WTC11 (cell line): ENCODE measurements at regions not wholly inside any gene's neighbourhood (a gene's known extent, or its start where the extent isn't known, plus 50 kb on each side); places are given as distances from the start of the nearest gene placed in this dataset.

Experiments used
- ATAC-seq: fragments of 200-7000 bp; cut with Tn5 transposase; 2 replicates; pipeline ENCODE4 v1.10.0; 2021; ENCODE audit warnings: mild to moderate bottlenecking, moderate library complexity
- CTCF ChIA-PET: fragments of 300-600 bp; sonication (Branson Sonifier 250); formaldehyde crosslinking; loops from one replicate; lab custom pipeline; 2021; ENCODE audit warnings: antibody characterized with exemption; lab: Charles Lee
- POLR2A ChIA-PET: fragments of 350-600 bp; sonication (Branson Sonifier 250); formaldehyde crosslinking; loops from one replicate; lab custom pipeline; 2021; ENCODE audit warnings: antibody characterized with exemption; lab: Charles Lee
- DNase-seq: peaks from one replicate; pipeline ENCODE4 v3.0.0; 2021; ENCODE audit warnings: low spot score
- H3K27ac Mint-ChIP-seq: 2 replicates; pipeline ENCODE4 v1.8.0; 2021; ENCODE audit warnings: mixed read lengths
- H3K27me3 Mint-ChIP-seq: 2 replicates; pipeline ENCODE4 v1.8.0; 2021; ENCODE audit warnings: low read depth, mild to moderate bottlenecking, moderate library complexity, mixed read lengths
- H3K36me3 Mint-ChIP-seq: 2 replicates; pipeline ENCODE4 v1.8.0; 2021; ENCODE audit warnings: mixed read lengths
- H3K4me1 Mint-ChIP-seq: 2 replicates; pipeline ENCODE4 v1.8.0; 2022; ENCODE audit warnings: mixed read lengths
- H3K4me3 Mint-ChIP-seq: 2 replicates; pipeline ENCODE4 v1.8.0; 2021; ENCODE audit warnings: mild to moderate bottlenecking, moderate library complexity, mixed read lengths
- H3K9me3 Mint-ChIP-seq: 2 replicates; pipeline ENCODE4 v1.8.0; 2021; ENCODE audit warnings: mixed read lengths
- CBFB ChIP-seq: sonication (generic); formaldehyde crosslinking; IDR thresholded peaks from 2 replicates; pipeline ENCODE4 v1.8.1; 2022; ENCODE audit warnings: mild to moderate bottlenecking, low read depth, missing genetic modification reagents
- CREB1 ChIP-seq: sonication (generic); formaldehyde crosslinking; IDR thresholded peaks from 2 replicates; pipeline ENCODE4 v1.8.0; 2023; ENCODE audit warnings: mild to moderate bottlenecking, missing genetic modification reagents
- ELF4 ChIP-seq: sonication (generic); formaldehyde crosslinking; IDR thresholded peaks from 2 replicates; pipeline ENCODE4 v1.8.1; 2022; ENCODE audit warnings: low read depth, mild to moderate bottlenecking, moderate library complexity, missing genetic modification reagents
- KAT7 ChIP-seq: sonication (generic); formaldehyde crosslinking; IDR thresholded peaks from 2 replicates; pipeline ENCODE4 v1.8.1; 2023; ENCODE audit warnings: missing genetic modification reagents, mild to moderate bottlenecking, borderline replicate concordance
- MYBL2 ChIP-seq: sonication (generic); formaldehyde crosslinking; IDR thresholded peaks from 2 replicates; pipeline ENCODE4 v1.8.1; 2023; ENCODE audit warnings: mild to moderate bottlenecking, moderate library complexity, missing genetic modification reagents
- NFE2L1 ChIP-seq: sonication (generic); formaldehyde crosslinking; IDR thresholded peaks from 2 replicates; pipeline ENCODE4 v1.8.1; 2023; ENCODE audit warnings: missing genetic modification reagents
- NR2C2 ChIP-seq: sonication (generic); formaldehyde crosslinking; IDR thresholded peaks from 2 replicates; pipeline ENCODE4 v1.8.0; 2022; ENCODE audit warnings: mild to moderate bottlenecking, missing genetic modification reagents
- NR3C1 ChIP-seq: sonication (generic); formaldehyde crosslinking; conservative IDR thresholded peaks from 2 replicates; pipeline ENCODE4 v1.8.1; 2023; ENCODE audit warnings: low read depth, mild to moderate bottlenecking, missing genetic modification reagents
- SP1 ChIP-seq: sonication (generic); formaldehyde crosslinking; conservative IDR thresholded peaks from 2 replicates; pipeline ENCODE4 v1.8.1; 2022; ENCODE audit warnings: missing genetic modification reagents
- ZNF138 ChIP-seq: sonication (generic); formaldehyde crosslinking; conservative IDR thresholded peaks from 2 replicates; pipeline ENCODE4 v1.8.1; 2022; ENCODE audit warnings: mild to moderate bottlenecking, moderate library complexity, missing genetic modification reagents
- TF ChIP-seq, protein P1 (sequence below): fragments of 250-450 bp; sonication (Bioruptor Pico); IDR thresholded peaks from 2 replicates; pipeline ENCODE4 v1.9.0; 2021; ENCODE audit warnings: mild to moderate bottlenecking, borderline replicate concordance
- TF ChIP-seq, protein P2 (sequence below): fragments of 250-450 bp; sonication (Bioruptor Pico); conservative IDR thresholded peaks from 2 replicates; pipeline ENCODE4 v1.9.0; 2021; ENCODE audit warnings: mild to moderate bottlenecking
- TF ChIP-seq, protein P3 (sequence below): sonication (generic); formaldehyde crosslinking; IDR thresholded peaks from 2 replicates; pipeline ENCODE4 v1.8.1; 2022; ENCODE audit warnings: mild to moderate bottlenecking, moderate library complexity, missing genetic modification reagents
- TF ChIP-seq, protein P4 (sequence below): sonication (generic); formaldehyde crosslinking; conservative IDR thresholded peaks from 2 replicates; pipeline ENCODE4 v1.8.1; 2022; ENCODE audit warnings: mild to moderate bottlenecking, missing genetic modification reagents
- TF ChIP-seq, protein P5 (sequence below): sonication (generic); formaldehyde crosslinking; IDR thresholded peaks from 2 replicates; pipeline ENCODE4 v1.8.1; 2022; ENCODE audit warnings: low read depth, mild to moderate bottlenecking, moderate library complexity, missing genetic modification reagents, borderline replicate concordance
- TF ChIP-seq, protein P6 (sequence below): fragments of 250-450 bp; sonication (Bioruptor Pico); IDR thresholded peaks from 2 replicates; pipeline ENCODE4 v1.8.0; 2021; ENCODE audit warnings: mild to moderate bottlenecking
- TF ChIP-seq, protein P7 (sequence below): sonication (generic); formaldehyde crosslinking; IDR thresholded peaks from 2 replicates; pipeline ENCODE4 v1.8.1; 2022; ENCODE audit warnings: mild to moderate bottlenecking, missing genetic modification reagents, moderate library complexity, borderline replicate concordance
- TF ChIP-seq, protein P8 (sequence below): fragments of 250-450 bp; sonication (Bioruptor Pico); IDR thresholded peaks from 2 replicates; pipeline ENCODE4 v2.1.2; 2022; ENCODE audit warnings: mild to moderate bottlenecking, moderate library complexity

DNA sequence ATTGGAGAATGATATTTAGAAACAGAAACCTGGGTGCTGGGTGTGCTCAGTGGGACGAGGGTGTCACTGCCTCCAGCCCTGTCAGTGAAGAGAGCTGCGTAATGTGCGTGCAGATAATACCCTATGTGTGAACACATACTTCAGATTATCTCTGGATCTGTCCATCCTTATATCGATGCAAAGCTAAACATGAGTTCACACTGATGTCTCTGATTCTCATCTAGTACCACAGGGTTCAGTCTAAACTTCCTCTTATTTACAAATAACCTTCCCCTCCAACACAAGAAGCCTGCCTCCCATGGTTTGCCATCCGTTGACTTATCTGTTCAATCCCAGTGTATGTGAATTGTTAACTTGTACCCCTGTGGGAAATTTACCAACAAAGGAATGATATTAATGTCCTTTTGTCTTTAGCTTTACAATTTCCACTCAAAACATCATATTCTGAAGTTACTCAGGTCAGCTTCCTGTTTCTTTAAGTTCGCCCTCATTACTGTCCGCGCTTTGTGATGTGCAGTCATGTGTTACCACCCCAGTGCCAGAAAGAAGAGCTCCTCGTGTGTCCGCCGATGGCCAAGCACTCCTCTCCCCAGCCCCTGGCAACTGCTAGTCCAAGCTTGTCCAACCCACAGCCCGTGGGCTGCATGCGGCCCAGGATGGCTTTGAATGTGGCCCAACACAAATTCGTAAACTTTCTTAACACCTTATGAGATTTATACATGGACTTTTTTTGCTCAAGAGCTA, 108.2 kb downstream of the RTP5 start (continued):
- TF ChIP-seq, protein P1, sequence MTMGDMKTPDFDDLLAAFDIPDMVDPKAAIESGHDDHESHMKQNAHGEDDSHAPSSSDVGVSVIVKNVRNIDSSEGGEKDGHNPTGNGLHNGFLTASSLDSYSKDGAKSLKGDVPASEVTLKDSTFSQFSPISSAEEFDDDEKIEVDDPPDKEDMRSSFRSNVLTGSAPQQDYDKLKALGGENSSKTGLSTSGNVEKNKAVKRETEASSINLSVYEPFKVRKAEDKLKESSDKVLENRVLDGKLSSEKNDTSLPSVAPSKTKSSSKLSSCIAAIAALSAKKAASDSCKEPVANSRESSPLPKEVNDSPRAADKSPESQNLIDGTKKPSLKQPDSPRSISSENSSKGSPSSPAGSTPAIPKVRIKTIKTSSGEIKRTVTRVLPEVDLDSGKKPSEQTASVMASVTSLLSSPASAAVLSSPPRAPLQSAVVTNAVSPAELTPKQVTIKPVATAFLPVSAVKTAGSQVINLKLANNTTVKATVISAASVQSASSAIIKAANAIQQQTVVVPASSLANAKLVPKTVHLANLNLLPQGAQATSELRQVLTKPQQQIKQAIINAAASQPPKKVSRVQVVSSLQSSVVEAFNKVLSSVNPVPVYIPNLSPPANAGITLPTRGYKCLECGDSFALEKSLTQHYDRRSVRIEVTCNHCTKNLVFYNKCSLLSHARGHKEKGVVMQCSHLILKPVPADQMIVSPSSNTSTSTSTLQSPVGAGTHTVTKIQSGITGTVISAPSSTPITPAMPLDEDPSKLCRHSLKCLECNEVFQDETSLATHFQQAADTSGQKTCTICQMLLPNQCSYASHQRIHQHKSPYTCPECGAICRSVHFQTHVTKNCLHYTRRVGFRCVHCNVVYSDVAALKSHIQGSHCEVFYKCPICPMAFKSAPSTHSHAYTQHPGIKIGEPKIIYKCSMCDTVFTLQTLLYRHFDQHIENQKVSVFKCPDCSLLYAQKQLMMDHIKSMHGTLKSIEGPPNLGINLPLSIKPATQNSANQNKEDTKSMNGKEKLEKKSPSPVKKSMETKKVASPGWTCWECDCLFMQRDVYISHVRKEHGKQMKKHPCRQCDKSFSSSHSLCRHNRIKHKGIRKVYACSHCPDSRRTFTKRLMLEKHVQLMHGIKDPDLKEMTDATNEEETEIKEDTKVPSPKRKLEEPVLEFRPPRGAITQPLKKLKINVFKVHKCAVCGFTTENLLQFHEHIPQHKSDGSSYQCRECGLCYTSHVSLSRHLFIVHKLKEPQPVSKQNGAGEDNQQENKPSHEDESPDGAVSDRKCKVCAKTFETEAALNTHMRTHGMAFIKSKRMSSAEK (CRISPR knock-in tag), result no peak
- no peak for TF ChIP-seq CREB1
- TF ChIP-seq, protein P2, sequence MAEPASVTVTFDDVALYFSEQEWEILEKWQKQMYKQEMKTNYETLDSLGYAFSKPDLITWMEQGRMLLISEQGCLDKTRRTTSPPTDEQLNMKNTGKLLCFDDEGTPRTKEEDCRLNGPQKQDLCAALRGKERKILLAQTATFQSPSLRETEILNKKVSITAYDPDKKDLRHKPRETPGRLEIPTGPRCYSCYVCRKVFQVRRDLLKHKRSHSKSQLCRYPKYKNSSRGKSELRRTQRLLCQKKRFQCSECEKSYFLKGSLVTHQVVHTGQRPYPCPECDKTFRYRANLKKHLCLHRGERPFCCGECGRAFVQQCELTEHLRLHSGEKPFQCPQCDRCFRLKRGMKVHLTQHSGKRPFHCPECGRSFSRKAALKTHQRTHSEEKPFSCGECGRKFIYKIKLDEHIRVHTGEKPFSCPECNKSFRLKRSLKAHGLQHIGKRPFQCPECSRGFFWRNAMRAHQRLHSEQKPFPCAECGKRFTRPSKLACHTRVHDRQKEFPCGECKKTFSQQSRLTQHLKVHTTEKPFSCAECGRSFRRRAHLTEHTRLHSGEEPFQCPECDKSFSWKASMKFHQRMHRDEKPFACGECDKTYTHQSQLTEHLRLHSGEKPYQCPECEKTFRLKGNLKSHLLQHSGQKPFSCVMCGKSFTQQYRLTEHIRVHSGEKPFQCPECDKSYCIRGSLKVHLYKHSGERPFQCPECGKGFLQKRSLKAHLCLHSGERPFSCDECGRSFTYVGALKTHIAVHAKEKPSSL (CRISPR knock-in tag), result no peak
- no peak for TF ChIP-seq KAT7 (CRISPR knock-in tag)
- no peak for TF ChIP-seq ZNF138 (CRISPR knock-in tag)
- TF ChIP-seq, protein P3, sequence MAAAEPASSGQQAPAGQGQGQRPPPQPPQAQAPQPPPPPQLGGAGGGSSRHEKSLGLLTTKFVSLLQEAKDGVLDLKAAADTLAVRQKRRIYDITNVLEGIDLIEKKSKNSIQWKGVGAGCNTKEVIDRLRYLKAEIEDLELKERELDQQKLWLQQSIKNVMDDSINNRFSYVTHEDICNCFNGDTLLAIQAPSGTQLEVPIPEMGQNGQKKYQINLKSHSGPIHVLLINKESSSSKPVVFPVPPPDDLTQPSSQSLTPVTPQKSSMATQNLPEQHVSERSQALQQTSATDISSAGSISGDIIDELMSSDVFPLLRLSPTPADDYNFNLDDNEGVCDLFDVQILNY (CRISPR knock-in tag), result no peak
- no peak for TF ChIP-seq ELF4
- TF ChIP-seq, all 79 proteins: peak for 0

DNA sequence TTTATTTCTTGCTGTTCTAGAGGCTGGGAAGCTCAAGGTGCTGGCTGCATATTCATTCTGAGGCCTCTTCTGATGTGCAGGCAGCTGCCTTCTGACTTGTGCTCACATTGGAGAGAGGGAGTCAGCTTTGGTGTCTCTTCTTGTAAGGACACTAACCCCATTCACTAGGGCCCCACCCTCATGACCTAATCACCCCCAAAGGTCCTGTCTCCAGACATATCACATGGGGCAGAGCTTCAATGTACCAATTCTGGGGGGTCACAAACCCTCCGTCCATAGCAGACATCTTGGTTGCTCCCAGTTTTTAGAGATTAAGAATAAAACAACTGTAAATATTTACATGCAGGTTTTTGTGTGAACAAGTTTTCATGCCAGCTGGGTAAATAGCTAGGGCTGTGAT, 109.1 kb downstream of the RTP5 start:
- no peak overlapping the region for H3K4me3 Mint-ChIP-seq
- POLR2A ChIA-PET, result interaction anchor here (0.6 kb wide), 1 partner anchor 535 kb away, joined by 3 read pairs; no protein-coding TSS in a partner anchor
- CTCF ChIA-PET, result no interaction called here
- TF ChIP-seq MYBL2 (CRISPR knock-in tag) (no peak), NR2C2 (CRISPR knock-in tag) (no peak), NR3C1 (CRISPR knock-in tag) (no peak), SP1 (no peak), CBFB (CRISPR knock-in tag) (no peak), NFE2L1 (CRISPR knock-in tag) (no peak)
- TF ChIP-seq, protein P2 (CRISPR knock-in tag), result no peak
- TF ChIP-seq, protein P4, sequence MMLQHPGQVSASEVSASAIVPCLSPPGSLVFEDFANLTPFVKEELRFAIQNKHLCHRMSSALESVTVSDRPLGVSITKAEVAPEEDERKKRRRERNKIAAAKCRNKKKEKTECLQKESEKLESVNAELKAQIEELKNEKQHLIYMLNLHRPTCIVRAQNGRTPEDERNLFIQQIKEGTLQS (CRISPR knock-in tag), result no peak
- TF ChIP-seq, protein P5, sequence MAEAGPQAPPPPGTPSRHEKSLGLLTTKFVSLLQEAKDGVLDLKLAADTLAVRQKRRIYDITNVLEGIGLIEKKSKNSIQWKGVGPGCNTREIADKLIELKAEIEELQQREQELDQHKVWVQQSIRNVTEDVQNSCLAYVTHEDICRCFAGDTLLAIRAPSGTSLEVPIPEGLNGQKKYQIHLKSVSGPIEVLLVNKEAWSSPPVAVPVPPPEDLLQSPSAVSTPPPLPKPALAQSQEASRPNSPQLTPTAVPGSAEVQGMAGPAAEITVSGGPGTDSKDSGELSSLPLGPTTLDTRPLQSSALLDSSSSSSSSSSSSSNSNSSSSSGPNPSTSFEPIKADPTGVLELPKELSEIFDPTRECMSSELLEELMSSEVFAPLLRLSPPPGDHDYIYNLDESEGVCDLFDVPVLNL, result no peak
- TF ChIP-seq, protein P3 (CRISPR knock-in tag), result no peak
- TF ChIP-seq, protein P6, sequence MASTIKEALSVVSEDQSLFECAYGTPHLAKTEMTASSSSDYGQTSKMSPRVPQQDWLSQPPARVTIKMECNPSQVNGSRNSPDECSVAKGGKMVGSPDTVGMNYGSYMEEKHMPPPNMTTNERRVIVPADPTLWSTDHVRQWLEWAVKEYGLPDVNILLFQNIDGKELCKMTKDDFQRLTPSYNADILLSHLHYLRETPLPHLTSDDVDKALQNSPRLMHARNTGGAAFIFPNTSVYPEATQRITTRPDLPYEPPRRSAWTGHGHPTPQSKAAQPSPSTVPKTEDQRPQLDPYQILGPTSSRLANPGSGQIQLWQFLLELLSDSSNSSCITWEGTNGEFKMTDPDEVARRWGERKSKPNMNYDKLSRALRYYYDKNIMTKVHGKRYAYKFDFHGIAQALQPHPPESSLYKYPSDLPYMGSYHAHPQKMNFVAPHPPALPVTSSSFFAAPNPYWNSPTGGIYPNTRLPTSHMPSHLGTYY, result no peak
- TF ChIP-seq, protein P7, sequence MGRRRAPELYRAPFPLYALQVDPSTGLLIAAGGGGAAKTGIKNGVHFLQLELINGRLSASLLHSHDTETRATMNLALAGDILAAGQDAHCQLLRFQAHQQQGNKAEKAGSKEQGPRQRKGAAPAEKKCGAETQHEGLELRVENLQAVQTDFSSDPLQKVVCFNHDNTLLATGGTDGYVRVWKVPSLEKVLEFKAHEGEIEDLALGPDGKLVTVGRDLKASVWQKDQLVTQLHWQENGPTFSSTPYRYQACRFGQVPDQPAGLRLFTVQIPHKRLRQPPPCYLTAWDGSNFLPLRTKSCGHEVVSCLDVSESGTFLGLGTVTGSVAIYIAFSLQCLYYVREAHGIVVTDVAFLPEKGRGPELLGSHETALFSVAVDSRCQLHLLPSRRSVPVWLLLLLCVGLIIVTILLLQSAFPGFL, result no peak
- TF ChIP-seq, protein P8, sequence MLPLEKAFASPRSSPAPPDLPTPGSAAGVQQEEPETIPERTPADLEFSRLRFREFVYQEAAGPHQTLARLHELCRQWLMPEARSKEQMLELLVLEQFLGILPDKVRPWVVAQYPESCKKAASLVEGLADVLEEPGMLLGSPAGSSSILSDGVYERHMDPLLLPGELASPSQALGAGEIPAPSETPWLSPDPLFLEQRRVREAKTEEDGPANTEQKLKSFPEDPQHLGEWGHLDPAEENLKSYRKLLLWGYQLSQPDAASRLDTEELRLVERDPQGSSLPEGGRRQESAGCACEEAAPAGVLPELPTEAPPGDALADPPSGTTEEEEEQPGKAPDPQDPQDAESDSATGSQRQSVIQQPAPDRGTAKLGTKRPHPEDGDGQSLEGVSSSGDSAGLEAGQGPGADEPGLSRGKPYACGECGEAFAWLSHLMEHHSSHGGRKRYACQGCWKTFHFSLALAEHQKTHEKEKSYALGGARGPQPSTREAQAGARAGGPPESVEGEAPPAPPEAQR, result no peak
- no peaks in the 10 kb centered on the region for H3K27me3 Mint-ChIP-seq
- H3K27ac Mint-ChIP-seq, result no peak overlapping the region
- ATAC-seq, result no peak
- H3K4me1 Mint-ChIP-seq, result no peaks in the 10 kb centered on the region
- H3K36me3 Mint-ChIP-seq, result no peaks in the 10 kb centered on the region
- H3K9me3 Mint-ChIP-seq, result no peaks in the 10 kb centered on the region
- no peak for DNase-seq
